ENCODE measurements at regions not wholly inside any gene's neighbourhood (a gene's known extent, or its start where the extent isn't known, plus 50 kb on each side); places are given as distances from the start of the nearest gene placed in this dataset.

DNA sequence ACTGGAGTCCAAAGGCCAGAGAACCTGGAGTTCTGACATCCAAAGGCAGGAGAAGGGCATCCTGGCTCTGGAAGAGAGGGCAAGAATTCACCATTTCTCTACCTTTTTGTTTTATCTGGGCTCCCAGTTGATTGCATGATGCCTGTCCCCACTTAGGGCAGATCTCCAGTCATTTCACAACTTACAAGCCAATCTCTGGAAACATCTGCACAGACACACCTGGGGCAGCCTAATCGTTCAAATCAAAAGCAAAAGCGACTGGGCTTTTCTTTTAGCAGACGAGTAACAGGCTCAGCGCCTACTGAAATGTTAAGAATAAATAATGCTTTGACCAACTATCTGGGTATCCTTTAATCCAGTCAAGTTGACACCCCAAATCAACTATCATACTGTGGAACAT, 136.0 kb upstream of the NPY2R start:
- no peaks in the 10 kb centered on the region for H3K9me3 Mint-ChIP-seq
- ATAC-seq = no peak
- H3K27me3 Mint-ChIP-seq (ENCODE audit: low read depth) = no peaks in the 10 kb centered on the region
- no peak overlapping the region for H3K4me3 Mint-ChIP-seq
- no peak for DNase-seq
- H3K36me3 Mint-ChIP-seq (ENCODE audit: insufficient read depth) = no peaks in the 10 kb centered on the region
- no peaks in the 10 kb centered on the region for H3K4me1 Mint-ChIP-seq (ENCODE audit: low read depth)

DNA sequence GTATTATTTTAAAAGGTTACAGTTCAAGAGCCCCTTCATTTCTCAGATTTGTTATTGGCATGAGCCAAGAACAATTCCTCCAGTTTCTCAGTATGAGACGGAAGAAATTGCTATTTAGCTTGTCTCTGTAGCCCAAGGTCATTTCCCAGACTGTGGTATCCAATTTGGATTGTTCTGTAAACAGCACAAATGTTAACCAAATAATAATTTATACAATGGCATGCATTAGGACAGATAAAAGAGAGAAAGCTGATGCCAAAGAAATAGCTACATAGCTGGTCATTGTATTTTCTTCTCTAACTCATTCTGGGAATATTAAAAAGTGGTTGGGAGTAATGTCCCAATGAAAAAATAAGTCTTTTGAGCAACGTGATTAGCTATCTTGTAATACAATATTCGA, 134.6 kb upstream of the NPY2R start:
- Mint-ChIP-seq H3K4me1 (ENCODE audit: low read depth) (no peaks in the 10 kb centered on the region), H3K27me3 (ENCODE audit: low read depth) (no peaks in the 10 kb centered on the region), H3K4me3 (no peak overlapping the region), H3K36me3 (ENCODE audit: insufficient read depth) (no peaks in the 10 kb centered on the region), H3K9me3 (no peaks in the 10 kb centered on the region)
- DNase-seq (no peak), ATAC-seq (no peak)

DNA sequence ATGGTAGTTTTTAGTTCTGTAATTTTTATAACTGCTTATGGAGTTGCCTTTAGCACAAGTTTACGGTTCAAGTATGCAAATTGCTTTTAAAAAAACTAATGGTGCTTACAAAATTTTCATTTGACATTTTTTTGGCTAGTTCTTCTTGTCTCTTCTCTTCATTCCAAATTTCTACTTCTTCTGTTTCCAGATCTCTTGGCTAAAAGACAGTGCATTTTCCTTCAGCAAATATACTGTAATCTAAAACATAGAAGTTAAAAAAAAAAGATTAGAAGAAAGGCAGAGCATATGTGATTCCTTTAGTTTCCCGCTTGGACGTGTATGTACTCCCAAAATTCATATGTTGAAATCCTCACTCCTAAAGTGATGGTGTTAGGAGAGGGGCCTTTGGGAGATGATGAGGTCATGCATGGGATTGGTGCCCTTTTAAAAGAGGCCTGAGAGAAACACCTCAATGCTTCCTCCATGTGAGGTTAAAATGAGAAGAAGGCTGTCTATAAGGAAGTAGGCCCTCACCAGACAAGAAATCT, 132.1 kb upstream of the NPY2R start:
- DNase-seq (no peak), ATAC-seq (no peak)
- no peaks in the 10 kb centered on the region for H3K4me1 Mint-ChIP-seq (ENCODE audit: low read depth)
- H3K4me3 Mint-ChIP-seq = no peak overlapping the region
- no peaks in the 10 kb centered on the region for H3K36me3 Mint-ChIP-seq (ENCODE audit: insufficient read depth)
- no peaks in the 10 kb centered on the region for H3K9me3 Mint-ChIP-seq
- H3K27me3 Mint-ChIP-seq (ENCODE audit: low read depth) = no peaks in the 10 kb centered on the region

DNA sequence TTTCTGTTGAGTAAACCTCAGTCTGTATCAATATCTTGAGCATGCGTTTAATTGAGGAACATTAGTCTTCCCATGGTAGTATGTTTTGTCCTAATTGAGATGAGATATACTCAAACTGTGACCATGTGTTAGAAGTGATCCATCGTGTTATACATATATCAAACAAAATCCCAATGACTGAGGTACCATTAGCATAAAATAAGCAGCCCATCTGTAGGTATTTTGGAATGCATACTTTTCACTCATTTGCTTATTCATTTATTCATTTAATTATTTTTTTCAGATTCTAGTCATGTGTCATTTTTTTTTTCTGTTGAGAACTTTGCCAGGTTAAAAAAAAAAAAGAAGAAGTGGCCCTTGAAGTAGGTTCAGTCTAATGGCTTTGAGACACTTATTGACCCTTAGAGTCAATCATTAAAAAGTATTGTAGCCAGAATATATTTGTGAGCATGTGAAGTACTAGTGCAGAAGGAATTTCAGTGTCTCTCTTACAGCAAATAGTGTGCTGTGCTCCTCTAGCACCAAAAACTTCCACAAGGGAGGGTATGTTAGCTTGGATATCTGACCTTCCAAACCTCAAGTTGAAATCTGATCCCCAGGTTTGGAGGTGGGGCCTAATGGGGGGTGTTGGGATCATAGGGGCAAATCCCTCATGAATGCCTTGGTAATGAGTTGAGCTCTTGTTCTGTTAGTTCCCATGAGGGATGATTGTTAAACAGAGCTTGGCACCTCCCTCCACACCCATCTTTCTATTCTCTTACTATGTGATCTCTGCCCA, 130.8 kb upstream of the NPY2R start:
- Mint-ChIP-seq H3K36me3 (ENCODE audit: insufficient read depth) (no peaks in the 10 kb centered on the region), H3K27me3 (ENCODE audit: low read depth) (no peaks in the 10 kb centered on the region), H3K4me1 (ENCODE audit: low read depth) (no peaks in the 10 kb centered on the region), H3K9me3 (no peaks in the 10 kb centered on the region), H3K4me3 (no peak overlapping the region)
- ATAC-seq = no peak
- no peak for DNase-seq

DNA sequence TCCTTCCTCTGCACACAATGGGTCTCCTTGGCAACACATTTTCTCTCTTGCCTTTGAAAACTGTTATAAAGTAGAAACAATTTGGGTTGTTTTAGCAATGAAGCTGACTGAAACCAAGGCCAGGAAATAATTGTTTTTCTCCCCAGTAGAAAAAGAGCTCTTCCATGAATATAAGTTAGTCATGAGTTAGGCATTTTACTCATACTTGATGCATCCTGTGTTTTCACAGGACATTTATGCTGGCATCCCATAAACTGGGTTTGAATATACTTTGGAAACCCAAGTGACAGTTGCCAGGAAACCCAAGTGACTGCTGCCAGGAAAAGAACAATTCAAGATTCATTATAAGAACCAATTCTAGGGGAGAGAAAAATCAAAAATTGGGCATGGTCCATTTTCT, 128.6 kb upstream of the NPY2R start:
- Mint-ChIP-seq H3K9me3 (no peaks in the 10 kb centered on the region), H3K4me1 (ENCODE audit: low read depth) (no peaks in the 10 kb centered on the region), H3K4me3 (no peak overlapping the region), H3K36me3 (ENCODE audit: insufficient read depth) (no peaks in the 10 kb centered on the region), H3K27me3 (ENCODE audit: low read depth) (no peaks in the 10 kb centered on the region)
- DNase-seq = no peak
- ATAC-seq = no peak

GRCh38 chr4:155081222-155081621, 127.2 kb upstream of the NPY2R start:
- Mint-ChIP-seq H3K4me3 (no peak overlapping the region), H3K36me3 (ENCODE audit: insufficient read depth) (no peaks in the 10 kb centered on the region), H3K9me3 (no peaks in the 10 kb centered on the region), H3K4me1 (ENCODE audit: low read depth) (no peaks in the 10 kb centered on the region), H3K27me3 (ENCODE audit: low read depth) (no peaks in the 10 kb centered on the region)
- ATAC-seq (no peak), DNase-seq (no peak)

GRCh38 chr4:155085843-155086530, 122.4 kb upstream of the NPY2R start:
- Mint-ChIP-seq H3K4me3 (no peak overlapping the region), H3K9me3 (no peaks in the 10 kb centered on the region), H3K36me3 (ENCODE audit: insufficient read depth) (no peaks in the 10 kb centered on the region), H3K4me1 (ENCODE audit: low read depth) (no peaks in the 10 kb centered on the region), H3K27me3 (ENCODE audit: low read depth) (no peaks in the 10 kb centered on the region)
- ATAC-seq (no peak), DNase-seq (no peak)

GRCh38 chr4:155094201-155094820, 114.1 kb upstream of the NPY2R start:
- peaks cover 2% of the 10 kb centered on the region for H3K27me3 Mint-ChIP-seq (ENCODE audit: low read depth)
- no peak overlapping the region for H3K4me3 Mint-ChIP-seq
- H3K36me3 Mint-ChIP-seq (ENCODE audit: insufficient read depth) = no peaks in the 10 kb centered on the region
- ATAC-seq (no peak), DNase-seq (no peak)
- no peaks in the 10 kb centered on the region for H3K9me3 Mint-ChIP-seq
- H3K4me1 Mint-ChIP-seq (ENCODE audit: low read depth) = no peaks in the 10 kb centered on the region

DNA sequence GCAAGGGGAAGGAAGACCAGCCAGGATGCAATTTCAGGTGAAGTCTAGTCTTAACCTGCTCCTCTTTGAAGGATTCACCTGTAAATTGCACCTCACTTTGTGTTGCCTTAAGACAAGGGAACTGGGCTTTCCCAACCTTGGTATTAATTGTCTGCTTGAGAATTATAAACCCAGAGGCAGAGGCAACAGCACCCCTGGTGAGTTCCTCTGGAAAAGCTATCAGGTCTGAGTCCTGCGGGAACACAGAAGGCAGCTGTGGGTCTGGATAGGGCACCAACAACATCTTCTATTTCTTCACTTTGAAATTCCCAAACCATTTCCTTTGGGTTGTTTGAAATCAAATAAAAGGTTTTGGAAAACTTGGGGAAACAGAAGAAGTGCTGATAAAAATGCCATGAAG, 109.2 kb upstream of the NPY2R start:
- DNase-seq (no peak), ATAC-seq (no peak)
- H3K4me3 Mint-ChIP-seq = no peak overlapping the region
- H3K36me3 Mint-ChIP-seq (ENCODE audit: insufficient read depth) = no peaks in the 10 kb centered on the region
- H3K4me1 Mint-ChIP-seq (ENCODE audit: low read depth) = no peaks in the 10 kb centered on the region
- H3K9me3 Mint-ChIP-seq = no peaks in the 10 kb centered on the region
- H3K27me3 Mint-ChIP-seq (ENCODE audit: low read depth) = no peaks in the 10 kb centered on the region

- Mint-ChIP-seq H3K9me3 (no peaks in the 10 kb centered on the region), H3K36me3 (ENCODE audit: insufficient read depth) (no peaks in the 10 kb centered on the region), H3K27me3 (ENCODE audit: low read depth) (peaks cover 4% of the 10 kb centered on the region), H3K4me3 (no peak overlapping the region), H3K4me1 (ENCODE audit: low read depth) (no peaks in the 10 kb centered on the region)
- no peak for ATAC-seq
- DNase-seq = no peak
Observed at GRCh38 chr4:155106629-155107028, 101.8 kb upstream of the NPY2R start.

DNA sequence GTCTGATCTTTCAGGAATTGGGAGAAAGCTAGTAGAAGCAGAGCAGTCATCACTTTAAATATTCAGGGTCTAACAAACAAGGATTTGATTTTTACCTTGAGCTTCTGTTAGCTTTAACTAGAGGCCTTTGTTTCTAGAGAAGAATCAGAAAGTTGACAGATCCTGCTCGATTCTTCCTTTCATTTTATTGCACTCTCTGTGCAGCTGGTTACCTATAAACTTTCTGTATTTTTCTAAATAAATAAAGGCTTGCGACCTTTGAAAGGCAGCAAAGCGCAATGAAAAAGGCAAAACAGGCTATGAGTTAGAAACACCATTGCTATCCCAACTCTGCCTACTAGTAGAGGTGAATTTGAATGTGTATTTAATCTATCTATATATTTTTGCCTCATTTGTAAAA, 101.4 kb upstream of the NPY2R start:
- no peak for DNase-seq
- Mint-ChIP-seq H3K4me1 (ENCODE audit: low read depth) (no peaks in the 10 kb centered on the region), H3K4me3 (no peak overlapping the region), H3K9me3 (no peaks in the 10 kb centered on the region), H3K36me3 (ENCODE audit: insufficient read depth) (no peaks in the 10 kb centered on the region), H3K27me3 (ENCODE audit: low read depth) (peaks cover 4% of the 10 kb centered on the region)
- no peak for ATAC-seq

DNA sequence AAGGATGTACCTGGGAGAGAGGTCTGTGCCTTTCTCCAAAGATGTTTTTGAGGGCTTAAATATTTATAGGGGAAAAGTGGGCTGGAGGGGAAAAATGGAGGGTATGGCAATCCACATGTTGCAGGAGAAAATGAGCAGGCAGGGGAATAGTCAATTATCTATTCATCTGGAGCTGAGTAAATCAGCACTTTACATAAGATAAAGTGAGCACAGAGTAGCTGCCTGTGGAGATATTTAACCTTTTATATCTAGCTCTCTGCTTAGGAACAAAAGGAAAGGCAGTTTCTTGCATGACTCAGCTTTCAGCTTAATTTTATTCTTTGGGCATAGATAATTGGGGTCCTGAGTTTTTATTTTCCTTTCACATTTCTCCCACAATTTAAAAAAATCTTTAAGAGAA, 93.6 kb upstream of the NPY2R start:
- ATAC-seq (no peak), DNase-seq (no peak)
- H3K9me3 Mint-ChIP-seq = peaks cover 4% of the 10 kb centered on the region
- H3K4me1 Mint-ChIP-seq (ENCODE audit: low read depth) = no peaks in the 10 kb centered on the region
- no peaks in the 10 kb centered on the region for H3K36me3 Mint-ChIP-seq (ENCODE audit: insufficient read depth)
- H3K4me3 Mint-ChIP-seq = no peak overlapping the region
- no peaks in the 10 kb centered on the region for H3K27me3 Mint-ChIP-seq (ENCODE audit: low read depth)

DNA sequence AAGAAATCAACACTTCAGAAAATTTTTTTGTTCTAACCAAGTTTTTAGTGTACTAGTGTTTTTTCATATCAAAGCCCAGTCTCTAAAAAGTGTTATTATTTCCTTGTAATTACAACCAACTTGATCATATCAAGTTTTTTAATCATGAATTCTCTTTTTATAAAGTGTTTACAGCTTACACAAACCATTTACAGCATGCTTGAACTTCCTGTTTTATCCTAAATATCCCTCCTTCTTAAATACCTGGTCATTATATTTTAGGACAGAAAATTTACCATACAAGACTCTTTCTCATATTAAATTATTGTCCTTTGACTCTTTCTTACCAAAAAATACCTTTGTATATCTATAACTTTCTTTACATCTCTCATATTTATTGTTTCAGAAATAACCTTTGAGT, 89.4 kb upstream of the NPY2R start:
- ATAC-seq = no peak
- Mint-ChIP-seq H3K36me3 (ENCODE audit: insufficient read depth) (no peaks in the 10 kb centered on the region), H3K27me3 (ENCODE audit: low read depth) (no peaks in the 10 kb centered on the region), H3K4me1 (ENCODE audit: low read depth) (no peaks in the 10 kb centered on the region), H3K9me3 (peaks cover 4% of the 10 kb centered on the region), H3K4me3 (no peak overlapping the region)
- DNase-seq = no peak

- no peak overlapping the region for H3K4me3 Mint-ChIP-seq
- ATAC-seq = no peak
- H3K36me3 Mint-ChIP-seq (ENCODE audit: insufficient read depth) = no peaks in the 10 kb centered on the region
- H3K27me3 Mint-ChIP-seq (ENCODE audit: low read depth) = no peaks in the 10 kb centered on the region
- no peak for DNase-seq
- H3K4me1 Mint-ChIP-seq (ENCODE audit: low read depth) = no peaks in the 10 kb centered on the region
- peaks cover 4% of the 10 kb centered on the region for H3K9me3 Mint-ChIP-seq
Observed at GRCh38 chr4:155120536-155120935, 87.9 kb upstream of the NPY2R start.

DNA sequence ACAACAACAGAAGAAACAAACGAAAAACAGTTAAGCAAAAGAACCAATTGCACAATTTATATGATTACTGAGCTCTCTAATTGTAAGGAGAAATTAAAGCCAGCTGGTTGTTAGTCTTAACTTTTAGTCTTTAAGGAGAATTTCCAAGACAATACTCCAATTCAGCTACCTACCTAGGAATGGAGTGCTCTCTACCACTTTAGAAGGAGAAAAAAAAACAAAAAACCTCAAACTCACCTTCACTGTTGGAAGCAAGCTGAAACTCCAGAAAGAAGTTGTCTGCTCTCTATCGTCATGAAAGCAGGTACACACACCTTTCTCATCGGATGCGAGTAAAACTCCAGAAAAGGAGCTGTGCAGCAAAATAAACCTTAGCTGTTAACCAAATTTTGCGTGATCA, 86.1 kb upstream of the NPY2R start:
- H3K27me3 Mint-ChIP-seq (ENCODE audit: low read depth) = no peaks in the 10 kb centered on the region
- no peaks in the 10 kb centered on the region for H3K4me1 Mint-ChIP-seq (ENCODE audit: low read depth)
- no peak overlapping the region for H3K4me3 Mint-ChIP-seq
- peaks cover 4% of the 10 kb centered on the region for H3K9me3 Mint-ChIP-seq
- H3K36me3 Mint-ChIP-seq (ENCODE audit: insufficient read depth) = no peaks in the 10 kb centered on the region
- ATAC-seq = no peak
- DNase-seq = no peak
